ENCODE measurements at regions not wholly inside any gene's neighbourhood (a gene's known extent, or its start where the extent isn't known, plus 50 kb on each side); places are given as distances from the start of the nearest gene placed in this dataset.

DNA sequence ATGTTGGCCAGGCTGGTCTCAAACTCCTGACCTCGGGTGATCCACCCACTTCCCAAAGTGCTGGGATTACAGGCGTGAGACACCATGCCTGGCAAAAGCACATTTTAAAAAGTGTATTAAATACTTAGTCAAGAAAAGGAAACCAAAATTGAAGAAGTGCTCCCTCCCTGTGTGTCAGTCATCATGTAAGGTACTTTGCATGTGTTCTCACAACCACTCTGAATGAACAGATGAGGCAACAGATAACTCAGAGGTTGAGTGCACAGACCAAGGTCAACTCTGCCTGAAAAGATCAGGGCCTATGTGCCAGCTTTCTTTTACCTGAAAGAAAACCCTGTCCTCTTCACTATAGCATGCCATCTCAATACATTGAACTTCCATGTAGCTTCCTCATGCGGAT is 289.7 kb downstream of the MRPS30 start:
- Histone ChIP-seq H3K9me3 (no peaks in the 10 kb centered on the region), H3K27me3 (no peaks in the 10 kb centered on the region), H3K4me3 (no peak overlapping the region), H3K4me1 (no peaks in the 10 kb centered on the region), H3K27ac (no peak overlapping the region), H3K36me3 (no peaks in the 10 kb centered on the region)
- DNase-seq (ENCODE audit: low spot score in 2 of 2), result no peak
- TF ChIP-seq, protein P1, sequence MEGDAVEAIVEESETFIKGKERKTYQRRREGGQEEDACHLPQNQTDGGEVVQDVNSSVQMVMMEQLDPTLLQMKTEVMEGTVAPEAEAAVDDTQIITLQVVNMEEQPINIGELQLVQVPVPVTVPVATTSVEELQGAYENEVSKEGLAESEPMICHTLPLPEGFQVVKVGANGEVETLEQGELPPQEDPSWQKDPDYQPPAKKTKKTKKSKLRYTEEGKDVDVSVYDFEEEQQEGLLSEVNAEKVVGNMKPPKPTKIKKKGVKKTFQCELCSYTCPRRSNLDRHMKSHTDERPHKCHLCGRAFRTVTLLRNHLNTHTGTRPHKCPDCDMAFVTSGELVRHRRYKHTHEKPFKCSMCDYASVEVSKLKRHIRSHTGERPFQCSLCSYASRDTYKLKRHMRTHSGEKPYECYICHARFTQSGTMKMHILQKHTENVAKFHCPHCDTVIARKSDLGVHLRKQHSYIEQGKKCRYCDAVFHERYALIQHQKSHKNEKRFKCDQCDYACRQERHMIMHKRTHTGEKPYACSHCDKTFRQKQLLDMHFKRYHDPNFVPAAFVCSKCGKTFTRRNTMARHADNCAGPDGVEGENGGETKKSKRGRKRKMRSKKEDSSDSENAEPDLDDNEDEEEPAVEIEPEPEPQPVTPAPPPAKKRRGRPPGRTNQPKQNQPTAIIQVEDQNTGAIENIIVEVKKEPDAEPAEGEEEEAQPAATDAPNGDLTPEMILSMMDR (IDR thresholded peaks at IDR 0.05), result no peak
- intact Hi-C loops (cut with DNase I), result no loop called here

DNA sequence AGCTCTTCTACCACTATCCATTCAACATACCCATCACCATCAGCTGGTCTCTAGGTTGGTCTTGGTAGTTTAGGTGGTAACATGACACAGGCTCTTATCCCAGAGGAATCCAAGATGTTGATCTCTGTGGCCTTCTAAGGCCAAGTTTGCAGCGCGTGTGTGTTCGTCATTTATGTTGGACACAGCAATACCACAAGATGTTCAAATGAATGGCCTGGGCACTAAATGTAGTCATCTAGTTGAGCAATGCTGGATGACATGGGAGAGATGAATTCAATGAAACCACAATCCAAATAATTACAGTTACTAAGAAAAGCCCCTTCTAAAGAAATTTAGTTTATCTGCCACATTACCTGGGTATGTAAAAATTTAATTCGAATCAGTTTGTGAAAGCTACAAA is 292.4 kb downstream of the MRPS30 start:
- intact Hi-C loops (cut with DNase I), result no loop called here
- H3K4me3 ChIP-seq, result no peak overlapping the region
- H3K27ac ChIP-seq, result no peak overlapping the region
- H3K9me3 ChIP-seq, result no peaks in the 10 kb centered on the region
- no peaks in the 10 kb centered on the region for H3K27me3 ChIP-seq
- no peaks in the 10 kb centered on the region for H3K36me3 ChIP-seq
- TF ChIP-seq, protein P1 (IDR thresholded peaks at IDR 0.05), result no peak
- no peaks in the 10 kb centered on the region for H3K4me1 ChIP-seq
- no peak for DNase-seq (ENCODE audit: low spot score in 2 of 2)

DNA sequence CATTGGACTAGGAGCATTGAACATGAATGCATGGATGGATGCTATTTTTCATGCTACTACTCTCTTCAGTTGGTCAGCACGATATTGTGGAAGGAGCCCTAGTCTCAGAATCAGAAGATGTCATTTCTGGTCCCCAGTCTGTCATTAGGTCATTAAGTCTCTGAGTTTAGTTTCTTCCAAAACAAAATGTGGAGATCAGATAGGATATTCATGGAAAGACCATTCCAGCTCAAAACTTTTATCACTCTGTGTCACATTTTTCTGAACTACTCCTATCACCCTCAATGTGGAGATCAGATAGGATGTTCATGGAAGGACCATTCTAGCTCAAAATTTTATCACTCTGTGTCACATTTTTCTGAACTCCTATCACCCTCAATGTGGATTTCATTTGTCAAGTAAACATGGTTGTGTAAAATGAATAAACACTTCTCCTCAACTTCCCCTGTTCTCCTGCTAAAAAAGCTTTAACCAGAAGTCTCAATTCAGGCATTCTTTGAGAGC is 296.8 kb downstream of the MRPS30 start:
- no peaks in the 10 kb centered on the region for H3K27me3 ChIP-seq
- H3K9me3 ChIP-seq, result no peaks in the 10 kb centered on the region
- intact Hi-C loops (cut with DNase I), result no loop called here
- H3K4me1 ChIP-seq, result no peaks in the 10 kb centered on the region
- no peaks in the 10 kb centered on the region for H3K36me3 ChIP-seq
- no peak overlapping the region for H3K4me3 ChIP-seq
- H3K27ac ChIP-seq, result no peak overlapping the region
- TF ChIP-seq, protein P1 (IDR thresholded peaks at IDR 0.05), result no peak
- no peak for DNase-seq (ENCODE audit: low spot score in 2 of 2)

DNA sequence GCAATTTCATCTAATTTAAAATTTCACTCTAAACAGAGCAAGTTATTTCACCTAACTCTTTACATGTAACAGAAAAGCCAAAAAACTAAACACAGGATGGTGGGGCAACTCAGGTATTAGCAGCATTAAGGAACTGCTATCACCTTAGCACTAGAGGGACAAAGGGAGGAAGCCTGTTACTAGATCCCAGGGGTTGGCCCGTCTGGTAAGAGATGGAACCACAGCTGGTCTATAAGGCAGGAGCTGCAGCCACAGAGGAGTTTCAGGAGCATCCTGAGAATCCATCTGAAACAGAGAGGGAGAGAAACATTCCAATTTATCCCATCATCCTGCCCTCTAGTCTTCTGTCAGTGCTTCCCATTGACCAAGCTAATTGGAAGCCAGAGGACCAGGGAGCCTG is 300.3 kb downstream of the MRPS30 start:
- Histone ChIP-seq H3K27ac (no peak overlapping the region), H3K4me1 (no peaks in the 10 kb centered on the region)
- intact Hi-C loops (cut with DNase I), result no loop called here

DNA sequence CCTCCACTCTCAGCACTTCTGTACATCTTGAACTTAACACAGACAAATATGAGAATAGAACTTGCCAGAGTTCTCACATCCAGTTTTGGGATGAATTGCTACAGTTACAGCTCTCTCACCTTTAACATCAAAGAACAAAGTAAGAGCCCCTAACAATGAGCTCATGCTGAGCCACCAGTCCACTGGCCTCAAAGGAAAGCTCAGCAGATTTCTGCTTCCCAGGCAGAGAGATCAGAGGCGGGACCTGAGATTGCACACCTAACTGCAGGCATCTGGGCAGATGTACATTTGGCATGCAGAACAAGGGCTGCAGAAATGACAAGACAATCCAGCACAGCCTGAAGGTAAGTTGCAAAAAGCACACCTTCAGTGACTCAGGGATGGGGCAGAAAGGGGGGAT is 300.9 kb downstream of the MRPS30 start:
- TF ChIP-seq, protein P1 (IDR thresholded peaks at IDR 0.05), result no peak
- no peaks in the 10 kb centered on the region for H3K4me1 ChIP-seq
- H3K36me3 ChIP-seq, result no peaks in the 10 kb centered on the region
- no peaks in the 10 kb centered on the region for H3K27me3 ChIP-seq
- DNase-seq (ENCODE audit: low spot score in 2 of 2), result no peak
- H3K4me3 ChIP-seq, result no peak overlapping the region
- H3K27ac ChIP-seq, result no peak overlapping the region
- no peaks in the 10 kb centered on the region for H3K9me3 ChIP-seq
- intact Hi-C loops (cut with DNase I), result no loop called here

More for the DNA sequence above, 300.3 kb downstream of the MRPS30 start:
- no peaks in the 10 kb centered on the region for H3K27me3 ChIP-seq
- H3K4me3 ChIP-seq, result no peak overlapping the region
- H3K36me3 ChIP-seq, result no peaks in the 10 kb centered on the region
- H3K9me3 ChIP-seq, result no peaks in the 10 kb centered on the region
- TF ChIP-seq, protein P1 (IDR thresholded peaks at IDR 0.05), result no peak
- no peak for DNase-seq (ENCODE audit: low spot score in 2 of 2)

DNA sequence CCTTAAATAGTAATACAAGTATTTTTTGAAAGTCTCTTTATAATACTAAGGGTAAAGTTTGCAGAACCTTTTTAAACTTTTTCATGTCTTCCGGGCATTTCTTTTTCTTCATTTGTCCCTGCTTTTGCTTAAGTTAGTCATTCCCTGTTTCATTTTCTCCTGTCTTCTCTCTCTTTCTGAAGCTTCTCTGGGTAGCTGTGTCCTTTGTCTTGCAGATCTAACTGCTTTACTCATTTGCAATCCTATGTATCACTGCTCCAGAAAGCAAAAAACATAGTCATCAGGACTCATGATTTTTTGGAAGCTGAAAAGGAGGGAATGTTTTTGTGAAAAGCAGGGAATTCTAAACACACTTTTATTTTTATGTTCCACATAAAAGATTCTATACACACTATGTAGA is 301.7 kb downstream of the MRPS30 start:
- H3K4me1 ChIP-seq, result no peaks in the 10 kb centered on the region
- H3K27me3 ChIP-seq, result no peaks in the 10 kb centered on the region
- TF ChIP-seq, protein P1 (IDR thresholded peaks at IDR 0.05), result no peak
- intact Hi-C loops (cut with DNase I), result no loop called here
- no peak overlapping the region for H3K27ac ChIP-seq
- DNase-seq (ENCODE audit: low spot score in 2 of 2), result no peak
- H3K9me3 ChIP-seq, result no peaks in the 10 kb centered on the region
- no peak overlapping the region for H3K4me3 ChIP-seq
- H3K36me3 ChIP-seq, result no peaks in the 10 kb centered on the region
